Posterior vena cava (tissue), 2 donors: ENCODE measurements at regions not wholly inside any gene's neighbourhood (a gene's known extent, or its start where the extent isn't known, plus 50 kb on each side); places are given as distances from the start of the nearest gene placed in this dataset.

Experiments used
- DNase-seq: peaks from one replicate; pipeline ENCODE4 v3.0.0-alpha.2; 2020; ENCODE audit warnings: low spot score
- intact Hi-C, 2 donors: fragments of 100-400 bp; cut with DNase I; formaldehyde crosslinking; loops; one replicate each; pipeline versions ENCODE4 v1.14.1 to v1.14.2; 2022 to 2023
- donor health status: DM: yes; HTN: yes; CAD: no.
- donor health status: DM: yes; HTN: yes; CAD: no.

DNA sequence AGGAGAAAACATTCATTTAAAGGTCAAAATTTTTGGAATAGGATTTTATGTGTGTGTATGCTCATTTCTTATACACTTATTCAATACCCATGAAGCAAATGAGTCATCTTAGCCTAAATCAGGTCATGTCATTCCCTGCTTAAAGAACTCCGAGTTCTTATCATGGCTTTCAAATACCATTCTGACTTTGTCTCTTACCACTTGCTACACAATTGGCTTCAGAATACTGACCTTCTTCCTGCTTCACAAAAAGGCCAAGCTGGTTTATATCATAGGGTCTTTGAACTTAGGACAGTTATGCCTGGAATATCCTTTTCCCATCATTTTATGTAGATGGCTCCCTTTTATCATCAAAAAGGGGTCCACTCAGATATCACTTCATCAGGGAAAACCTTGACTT, 652.2 kb upstream of the WWC1 start:
- intact Hi-C loops: no loop called here
- DNase-seq: no peak

DNA sequence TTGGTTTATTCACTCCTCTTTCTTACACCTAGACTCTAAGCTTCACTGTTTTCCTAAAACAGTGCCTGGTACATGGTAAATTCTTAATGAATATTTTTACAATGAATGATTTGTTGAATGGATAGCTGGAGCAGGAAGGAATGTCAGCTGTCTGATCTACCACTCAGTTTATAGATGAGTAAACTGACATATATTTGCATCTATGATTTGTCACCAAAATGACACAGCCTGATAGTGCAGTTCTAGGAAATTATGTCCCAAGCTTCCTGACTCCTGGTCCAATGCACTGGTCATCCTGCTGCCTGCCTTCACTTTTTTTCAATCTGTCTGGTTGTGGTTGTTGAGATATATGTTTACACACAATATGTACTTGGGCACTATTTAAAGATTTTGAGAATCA, 651.7 kb upstream of the WWC1 start:
- intact Hi-C loops: no loop called here
- DNase-seq: no peak

DNA sequence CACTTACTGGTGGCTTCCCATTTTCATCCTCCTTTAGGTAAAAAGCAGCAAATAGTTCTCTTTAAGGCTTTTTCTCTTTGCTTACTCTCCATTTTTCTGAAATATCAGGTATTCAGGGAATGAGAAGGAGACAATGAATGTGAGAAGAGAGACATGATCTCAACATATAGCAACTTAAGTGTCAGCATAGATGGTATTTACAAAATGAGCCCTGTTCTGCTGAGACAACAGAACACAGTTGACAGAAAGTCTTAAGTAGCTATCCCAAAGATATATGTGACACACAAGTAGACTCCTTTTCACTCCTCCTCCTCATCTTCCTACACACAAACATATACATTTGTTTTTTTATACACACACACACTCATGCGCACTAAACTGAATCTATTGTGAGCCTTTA, 649.3 kb upstream of the WWC1 start:
- DNase-seq: no peak

DNA sequence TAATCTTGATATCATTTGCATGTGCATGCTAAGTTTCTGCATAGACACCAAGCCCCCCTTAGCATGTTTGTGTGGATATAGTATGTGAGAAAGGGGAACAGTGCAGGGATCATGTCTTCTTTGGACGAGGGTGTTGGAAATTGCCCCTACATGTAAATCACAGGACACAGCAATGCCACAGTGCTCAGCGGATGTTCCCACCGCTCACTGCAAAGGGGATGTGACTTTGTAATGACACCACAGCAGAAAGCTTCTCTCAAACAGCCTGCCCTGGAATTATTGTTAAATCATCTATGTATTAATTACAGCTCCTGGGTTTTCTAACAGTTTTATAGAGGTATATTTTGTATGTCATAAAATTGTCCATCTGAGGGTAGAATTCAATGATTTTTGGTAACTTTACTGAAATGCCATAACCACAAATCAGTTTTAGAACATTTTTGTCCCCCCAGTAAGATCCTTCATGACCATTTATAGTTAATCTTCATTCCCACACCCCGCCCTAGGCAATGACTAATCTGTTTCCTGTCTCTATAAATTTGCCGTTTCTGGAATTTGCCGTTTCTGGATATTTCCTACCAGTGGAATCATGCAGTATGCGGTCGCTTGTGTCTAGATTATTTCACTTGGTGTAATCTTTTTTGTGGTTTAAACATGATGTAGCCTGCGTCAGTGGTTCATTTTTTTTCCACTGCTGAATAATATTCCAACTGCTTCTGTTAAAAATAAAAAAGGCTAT, 648.5 kb upstream of the WWC1 start:
- intact Hi-C loops: no loop called here
- no peak for DNase-seq

More for the DNA sequence above, 649.3 kb upstream of the WWC1 start:
- intact Hi-C loops: no loop called here

DNA sequence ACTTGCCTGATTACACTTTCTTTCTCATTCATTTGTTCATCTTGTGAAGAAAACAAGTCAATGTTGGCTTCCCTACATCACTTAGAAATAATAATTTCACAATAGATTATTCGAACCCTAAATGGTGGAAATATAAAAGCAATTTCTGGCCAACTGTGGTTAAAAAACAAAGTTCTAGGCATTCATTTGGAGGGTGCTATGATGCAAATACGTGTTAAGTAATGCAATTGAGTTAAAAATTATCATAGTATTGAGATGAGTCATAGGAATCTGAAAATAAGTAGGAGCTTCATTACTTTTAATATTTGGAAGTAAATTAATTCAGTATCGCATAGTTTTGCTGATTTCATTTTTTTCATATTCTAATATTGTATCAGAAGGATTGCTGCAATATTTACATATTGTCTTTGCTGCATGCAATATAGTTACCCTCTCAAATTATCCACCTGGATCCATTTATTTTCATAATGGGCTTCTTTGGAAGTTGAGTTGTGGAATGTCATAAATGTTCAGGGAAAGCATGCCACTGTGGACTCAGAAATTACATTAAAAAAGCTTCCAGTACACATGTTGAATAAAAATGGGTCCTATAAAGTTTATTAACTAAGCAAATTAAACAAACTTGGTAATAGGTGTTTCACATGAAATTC, 647.7 kb upstream of the WWC1 start:
- intact Hi-C loops: no loop called here
- no peak for DNase-seq

DNA sequence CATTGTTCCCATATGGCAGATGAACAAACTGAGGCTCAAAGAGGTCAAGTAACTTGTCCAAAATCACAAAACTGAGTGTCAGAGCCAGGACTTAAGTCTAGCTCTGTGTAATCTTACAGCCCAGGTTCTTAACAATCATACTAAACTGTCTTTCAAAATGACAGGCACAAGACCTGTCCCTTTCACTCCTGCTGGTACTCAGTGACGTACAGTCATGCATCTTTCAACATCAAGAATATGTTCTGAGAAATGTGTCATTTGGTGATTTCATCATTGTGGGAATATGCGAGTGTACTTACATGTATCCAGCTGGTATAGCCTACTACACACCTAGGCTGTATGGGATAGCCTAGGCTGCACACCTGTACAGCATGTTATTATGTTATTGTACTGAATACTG, 646.8 kb upstream of the WWC1 start:
- intact Hi-C loops: no loop called here

DNA sequence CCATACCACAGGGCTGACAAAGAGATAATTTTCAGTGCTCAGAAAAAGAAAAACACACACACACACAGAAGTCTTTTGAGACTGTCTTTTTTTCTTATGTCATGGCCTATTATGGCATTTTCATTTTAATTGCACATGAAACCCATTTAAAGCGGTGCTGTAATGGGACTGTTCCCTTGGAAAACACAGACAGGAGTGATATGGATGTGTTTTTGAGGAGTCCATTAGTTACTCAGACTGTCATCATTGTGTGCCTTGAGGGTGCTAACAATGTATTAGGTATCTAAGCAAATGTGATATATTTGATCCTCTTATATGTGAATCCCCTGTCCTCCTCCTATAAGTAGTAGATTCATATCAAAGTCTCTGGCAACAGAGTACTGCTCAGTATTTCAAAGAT, 642.0 kb upstream of the WWC1 start:
- intact Hi-C loops: no loop called here
- DNase-seq: no peak

More for the DNA sequence above, 646.8 kb upstream of the WWC1 start:
- DNase-seq: no peak

DNA sequence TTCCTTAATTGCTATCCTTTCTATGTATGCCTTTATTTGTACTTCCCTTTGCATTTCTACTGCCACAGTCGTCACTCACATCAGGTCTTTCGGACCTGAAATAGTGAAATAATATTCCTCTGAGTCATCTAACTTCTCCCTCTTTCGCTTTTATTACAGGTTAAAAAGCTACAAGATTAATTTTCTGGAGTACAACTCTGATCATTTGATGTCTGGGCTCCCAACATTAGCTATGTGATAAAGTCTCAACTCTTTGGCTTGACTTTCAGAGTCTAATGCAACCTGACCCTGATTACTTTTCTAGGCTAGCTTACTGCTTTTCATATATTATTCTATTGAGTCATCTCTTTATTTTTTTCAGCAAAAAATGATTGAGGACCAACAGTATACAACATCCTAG, 638.8 kb upstream of the WWC1 start:
- intact Hi-C loops: no loop called here
- no peak for DNase-seq

DNA sequence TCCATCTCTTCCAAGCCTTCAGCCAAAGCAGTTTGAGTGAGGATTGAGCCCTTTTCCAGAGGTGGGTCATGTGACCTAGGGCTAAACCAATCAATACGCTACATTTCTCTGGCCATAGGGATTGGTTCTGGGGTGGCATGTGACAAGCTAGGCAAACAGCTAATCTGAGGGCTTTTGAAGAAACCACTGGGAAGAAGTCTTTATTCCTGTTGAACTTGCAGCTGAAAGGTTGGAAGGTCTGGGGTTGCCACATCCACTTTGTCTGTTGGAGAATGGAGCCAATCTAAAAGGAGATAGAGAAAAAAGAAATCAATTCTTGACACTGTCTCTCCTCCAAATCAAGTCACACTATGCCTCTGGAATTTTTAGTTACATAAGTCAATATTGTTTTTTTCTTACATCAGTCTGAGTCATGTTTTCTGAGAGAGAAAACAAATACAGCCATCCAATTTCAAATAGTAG, 637.8 kb upstream of the WWC1 start:
- DNase-seq: no peak
- intact Hi-C loops: no loop called here

DNA sequence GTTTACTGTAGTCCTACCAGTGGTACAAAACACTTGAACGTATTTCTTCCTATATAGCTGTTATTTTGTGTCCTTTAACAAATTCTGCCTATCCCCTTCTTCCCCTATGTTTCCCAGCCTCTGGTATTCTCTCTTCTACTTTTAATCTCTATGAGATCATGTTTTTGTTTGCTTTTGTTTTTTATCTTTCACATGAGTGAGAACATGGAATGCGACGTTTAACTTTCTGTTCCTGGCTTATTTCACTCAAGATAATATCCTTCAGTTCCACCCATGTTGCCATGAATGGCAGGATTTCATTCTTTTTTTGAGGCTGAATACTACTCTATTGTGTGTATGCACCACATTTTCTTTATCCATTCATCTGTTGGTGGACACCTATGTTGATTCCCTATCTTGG, 634.4 kb upstream of the WWC1 start:
- intact Hi-C loops: no loop called here
- DNase-seq: no peak

DNA sequence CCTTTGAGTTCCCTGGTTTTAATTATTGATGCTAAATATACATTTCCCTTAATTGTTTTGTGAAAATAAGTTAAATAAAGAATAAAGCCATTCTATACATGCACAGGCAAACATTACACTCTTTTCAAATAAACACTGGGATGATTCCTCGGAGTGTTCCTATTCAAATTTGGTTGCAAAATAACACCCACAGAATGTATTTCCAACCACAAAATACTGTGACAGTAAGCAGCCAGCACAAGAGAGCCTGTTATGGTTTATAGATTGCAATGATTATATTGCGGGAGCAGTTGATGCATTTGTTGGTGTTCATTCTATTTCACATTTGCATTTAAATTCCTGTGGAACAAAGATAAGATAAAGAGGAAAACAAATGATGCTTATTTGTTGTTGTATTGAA, 632.6 kb upstream of the WWC1 start:
- DNase-seq: no peak
- intact Hi-C loops: no loop called here

DNA sequence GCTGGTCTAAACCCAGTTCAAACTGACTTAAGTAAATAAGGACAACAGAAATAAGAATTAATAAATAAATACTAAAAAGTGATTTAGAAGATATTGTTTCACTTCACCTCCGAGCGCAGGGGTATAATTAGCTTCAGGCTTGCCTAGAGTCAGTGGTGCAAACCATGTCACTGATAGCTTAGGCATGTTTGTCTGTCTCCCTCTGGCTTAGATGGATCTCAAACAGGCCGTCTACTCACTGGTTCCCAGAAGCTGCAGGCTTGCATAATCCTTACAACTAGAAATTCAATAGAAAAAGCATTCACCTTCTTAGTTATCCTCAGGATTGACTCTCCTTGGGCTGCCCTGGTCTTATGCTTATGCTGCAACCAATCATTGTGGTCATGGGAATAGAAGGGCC, 629.8 kb upstream of the WWC1 start:
- no peak for DNase-seq
- intact Hi-C loops: no loop called here

DNA sequence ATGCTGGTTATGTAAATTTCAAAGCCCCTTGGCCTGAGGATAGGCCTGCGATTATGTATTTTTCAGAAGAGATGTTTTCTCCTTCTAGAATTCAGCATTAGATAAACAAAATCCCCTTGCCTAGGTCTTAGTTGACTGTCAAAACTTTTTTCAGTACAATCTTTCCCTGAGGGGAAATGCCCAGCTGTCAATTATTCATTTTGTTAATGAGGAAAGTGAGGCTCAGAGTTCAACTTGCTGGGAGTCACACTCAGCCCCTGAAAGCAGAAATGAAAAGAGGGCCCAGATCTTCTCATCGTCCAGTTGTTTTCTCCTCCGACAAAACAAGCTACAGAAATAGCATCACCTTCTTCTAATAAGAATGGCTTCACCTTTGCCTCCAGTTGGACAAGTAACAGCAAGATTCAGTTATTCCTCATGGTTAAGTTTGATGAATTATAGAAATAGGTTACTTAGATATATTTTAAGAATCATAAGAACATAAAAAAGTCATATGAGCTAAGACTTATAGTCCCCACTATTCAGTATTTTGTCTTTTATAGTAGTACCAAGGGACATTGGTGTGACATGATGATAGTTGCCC, 627.1 kb upstream of the WWC1 start:
- intact Hi-C loops: no loop called here
- no peak for DNase-seq

DNA sequence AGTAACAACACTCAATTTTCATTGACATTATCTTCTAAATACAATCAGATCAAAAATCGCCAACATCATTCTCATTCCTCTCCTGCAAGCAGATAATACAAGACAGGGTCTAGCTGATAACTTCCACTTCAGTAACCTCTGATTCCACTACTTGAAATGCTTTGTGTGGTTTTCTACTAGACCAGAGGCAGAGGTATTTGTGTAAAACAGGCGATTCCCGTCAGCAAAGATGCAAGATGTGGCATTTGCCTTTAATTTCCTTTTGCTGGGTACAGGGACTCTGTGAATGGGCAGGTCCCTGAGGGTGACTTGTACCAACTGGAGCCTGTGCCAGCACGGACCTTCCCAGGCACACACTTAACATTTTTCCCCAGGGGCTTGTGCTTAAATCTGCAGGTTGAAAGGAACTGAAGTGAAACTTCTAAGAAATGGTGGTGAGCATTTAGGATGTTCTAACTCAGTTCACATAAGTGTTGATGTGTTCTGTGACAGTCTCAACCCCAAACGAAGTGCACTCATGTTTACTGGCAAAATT, 625.5 kb upstream of the WWC1 start:
- DNase-seq: no peak
- intact Hi-C loops: no loop called here

DNA sequence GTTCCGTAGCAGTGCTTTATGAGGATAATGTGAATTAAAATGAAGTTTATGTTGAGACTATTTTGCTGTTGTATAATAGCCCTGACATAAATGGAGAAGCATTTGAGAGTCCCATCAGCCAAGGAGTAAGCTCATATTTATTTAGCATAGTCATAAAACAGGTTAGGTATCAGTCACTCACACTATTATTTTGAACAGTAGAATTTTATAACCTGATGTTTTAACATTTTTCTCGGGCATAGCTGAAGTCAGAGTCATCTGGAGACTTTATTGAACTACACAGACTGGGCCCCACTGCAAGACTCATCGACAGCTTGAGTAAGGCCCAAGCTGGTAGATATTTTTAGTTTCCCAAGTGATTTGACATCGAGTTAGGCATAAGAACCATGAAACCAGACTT, 620.3 kb upstream of the WWC1 start:
- no peak for DNase-seq
- intact Hi-C loops: no loop called here

DNA sequence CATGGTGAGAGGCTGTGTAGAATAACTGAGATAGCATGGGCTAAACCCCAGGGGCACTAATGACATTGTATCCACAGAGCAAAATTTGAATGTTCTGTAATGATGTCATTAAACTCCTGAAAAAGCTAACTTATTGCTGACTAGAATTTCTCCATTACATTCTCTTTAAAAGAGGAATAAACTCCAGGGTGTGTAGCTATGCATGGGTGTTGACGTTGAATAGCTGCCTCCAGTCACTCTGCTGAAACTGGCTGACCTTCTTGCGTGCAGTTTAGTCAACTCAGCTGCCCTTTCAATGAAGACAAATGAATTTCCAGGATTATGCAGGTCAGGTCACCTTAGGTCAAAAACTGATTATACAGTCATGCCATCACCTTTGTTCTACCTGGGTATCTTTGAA, 617.5 kb upstream of the WWC1 start:
- intact Hi-C loops: no loop called here

DNA sequence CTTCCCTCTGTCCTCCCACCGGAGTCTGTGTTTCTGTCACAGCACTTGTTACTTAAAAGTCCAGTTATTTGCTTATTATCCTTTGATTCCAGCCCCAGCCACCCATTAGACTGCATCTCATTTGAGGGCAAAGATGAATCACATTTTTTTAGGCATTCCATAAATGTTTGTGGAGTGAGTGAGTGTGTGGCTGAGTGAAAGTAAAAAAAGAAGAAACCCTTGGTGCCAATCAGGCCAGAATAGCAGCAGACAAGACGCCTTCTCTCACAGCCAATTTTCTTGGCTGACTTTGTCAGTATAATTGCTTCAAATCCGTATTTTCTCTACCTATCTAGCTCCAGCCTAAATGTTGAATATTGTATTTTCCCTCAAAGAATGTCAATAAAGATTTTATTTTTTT, 613.0 kb upstream of the WWC1 start:
- DNase-seq: no peak
- intact Hi-C loops: no loop called here

More for the DNA sequence above, 617.5 kb upstream of the WWC1 start:
- no peak for DNase-seq

DNA sequence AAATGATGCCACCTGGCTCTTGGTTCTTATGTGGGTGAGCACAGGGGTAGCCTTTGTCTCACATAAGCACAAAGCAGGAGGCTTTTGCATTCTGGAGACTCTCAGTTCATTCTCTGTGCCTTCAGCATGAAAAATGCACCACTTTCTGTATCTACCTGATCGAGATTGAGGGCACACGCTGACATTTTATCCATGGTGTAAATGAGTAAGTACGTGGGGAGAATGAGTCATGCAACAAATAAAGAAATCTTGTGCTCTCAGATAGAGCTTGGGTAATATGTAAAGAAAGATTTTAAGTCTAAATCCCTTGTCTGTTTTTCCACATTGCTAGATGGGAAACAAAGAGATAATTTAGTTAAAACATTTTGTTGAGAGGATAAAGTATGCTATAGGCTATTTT, 607.2 kb upstream of the WWC1 start:
- DNase-seq: no peak
- intact Hi-C loops: no loop called here

DNA sequence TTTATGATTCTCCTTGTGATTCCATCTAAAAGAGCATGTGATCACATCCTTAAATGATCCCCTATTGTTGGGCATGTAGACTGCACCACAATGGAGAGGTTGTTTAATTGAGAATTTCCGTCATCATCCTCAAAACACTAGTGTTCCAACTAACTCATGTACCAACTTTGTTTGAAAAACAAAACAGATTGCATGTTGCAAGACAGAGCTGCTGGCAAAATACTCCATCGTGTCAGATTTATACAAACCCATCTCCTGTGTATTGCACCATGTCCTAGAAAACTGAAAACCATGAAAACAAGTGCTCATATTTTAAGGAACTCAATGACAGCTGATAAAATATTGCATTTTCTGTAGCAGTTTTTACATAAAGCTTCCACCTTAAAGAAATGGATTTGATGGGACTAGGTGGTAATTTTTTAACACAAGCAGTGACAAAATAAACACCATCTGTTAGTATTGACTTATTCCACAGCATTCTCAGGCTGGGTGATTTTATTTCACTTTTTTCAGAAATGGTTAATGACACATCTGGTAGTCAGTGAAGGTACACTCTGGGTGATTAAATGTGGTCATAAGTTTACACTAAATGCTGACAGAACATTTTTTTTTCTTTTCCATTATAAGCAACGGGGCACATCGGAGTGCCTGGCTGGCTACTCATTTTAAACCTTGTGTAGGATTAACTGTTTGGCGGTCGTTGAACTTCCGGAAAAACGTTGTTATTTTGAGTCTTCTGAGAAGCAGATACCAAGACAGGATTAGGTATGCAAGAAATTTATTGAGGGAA, 602.9 kb upstream of the WWC1 start:
- no peak for DNase-seq
- intact Hi-C loops: no loop called here
